ENCODE measurements at regions not wholly inside any gene's neighbourhood (a gene's known extent, or its start where the extent isn't known, plus 50 kb on each side); places are given as distances from the start of the nearest gene placed in this dataset.

GRCh38 chr9:105972466-105973204 is 278.3 kb downstream of the TMEM38B start:
- no peak for DNase-seq (ENCODE audit: low read depth)
- H3K4me3 ChIP-seq (replicated peaks; ENCODE audit: low read depth, low read length), result no peak overlapping the region
- TF ChIP-seq CTCF (IDR thresholded peaks at IDR 0.05; ENCODE audit: low read length, missing control alignments), result no peak

- peak; percentile 7 for DNase-seq (ENCODE audit: low read depth)
- TF ChIP-seq CTCF (IDR thresholded peaks at IDR 0.05; ENCODE audit: low read length, missing control alignments), result no peak
- H3K4me3 ChIP-seq (replicated peaks; ENCODE audit: low read depth, low read length), result no peak overlapping the region
Measured at GRCh38 chr9:105973951-105974351, 279.6 kb downstream of the TMEM38B start.

GRCh38 chr9:105975886-105976645 is 281.7 kb downstream of the TMEM38B start:
- no peak for DNase-seq (ENCODE audit: low read depth)
- no peak overlapping the region for H3K4me3 ChIP-seq (replicated peaks; ENCODE audit: low read depth, low read length)
- TF ChIP-seq CTCF (IDR thresholded peaks at IDR 0.05; ENCODE audit: low read length, missing control alignments), result no peak

GRCh38 chr9:105978336-105978735 is 284.0 kb downstream of the TMEM38B start:
- H3K4me3 ChIP-seq (replicated peaks; ENCODE audit: low read depth, low read length), result no peak overlapping the region
- DNase-seq (ENCODE audit: low read depth), result no peak
- no peak for TF ChIP-seq CTCF (IDR thresholded peaks at IDR 0.05; ENCODE audit: low read length, missing control alignments)

- H3K4me3 ChIP-seq (replicated peaks; ENCODE audit: low read depth, low read length), result no peak overlapping the region
- no peak for DNase-seq (ENCODE audit: low read depth)
- no peak for TF ChIP-seq CTCF (IDR thresholded peaks at IDR 0.05; ENCODE audit: low read length, missing control alignments)
Measured at GRCh38 chr9:105978826-105979225, 284.5 kb downstream of the TMEM38B start.

- H3K4me3 ChIP-seq (replicated peaks; ENCODE audit: low read depth, low read length), result no peak overlapping the region
- TF ChIP-seq CTCF (IDR thresholded peaks at IDR 0.05; ENCODE audit: low read length, missing control alignments), result no peak
- DNase-seq (ENCODE audit: low read depth), result no peak
Measured at GRCh38 chr9:105979290-105979689, 284.9 kb downstream of the TMEM38B start.

All from fibroblast of pulmonary artery (primary cell).